ENCODE measurements at regions not wholly inside any gene's neighbourhood (a gene's known extent, or its start where the extent isn't known, plus 50 kb on each side); places are given as distances from the start of the nearest gene placed in this dataset.

DNA sequence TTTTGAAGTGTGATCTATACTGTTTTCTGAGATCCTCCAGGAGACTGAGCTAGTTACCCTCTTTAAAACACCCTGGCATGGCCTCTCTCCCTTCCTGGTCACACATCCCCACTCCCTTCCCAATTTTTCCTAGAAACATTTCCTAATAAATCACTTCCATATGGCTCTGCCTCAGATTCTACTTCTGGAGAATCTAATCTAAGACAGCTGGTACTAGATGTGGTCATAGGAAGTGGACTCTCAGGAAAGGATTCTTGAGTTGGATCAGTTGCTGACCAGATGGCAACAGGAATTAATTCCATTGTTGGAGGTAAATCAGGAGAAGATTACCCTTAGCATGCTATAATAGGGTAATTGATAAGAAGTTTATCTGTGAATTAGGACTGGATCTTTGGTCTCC is 310.5 kb downstream of the SATB2 start:
- H3K9ac ChIP-seq (ENCODE audit: low read length) = no peak overlapping the region
- TF ChIP-seq, protein P1, sequence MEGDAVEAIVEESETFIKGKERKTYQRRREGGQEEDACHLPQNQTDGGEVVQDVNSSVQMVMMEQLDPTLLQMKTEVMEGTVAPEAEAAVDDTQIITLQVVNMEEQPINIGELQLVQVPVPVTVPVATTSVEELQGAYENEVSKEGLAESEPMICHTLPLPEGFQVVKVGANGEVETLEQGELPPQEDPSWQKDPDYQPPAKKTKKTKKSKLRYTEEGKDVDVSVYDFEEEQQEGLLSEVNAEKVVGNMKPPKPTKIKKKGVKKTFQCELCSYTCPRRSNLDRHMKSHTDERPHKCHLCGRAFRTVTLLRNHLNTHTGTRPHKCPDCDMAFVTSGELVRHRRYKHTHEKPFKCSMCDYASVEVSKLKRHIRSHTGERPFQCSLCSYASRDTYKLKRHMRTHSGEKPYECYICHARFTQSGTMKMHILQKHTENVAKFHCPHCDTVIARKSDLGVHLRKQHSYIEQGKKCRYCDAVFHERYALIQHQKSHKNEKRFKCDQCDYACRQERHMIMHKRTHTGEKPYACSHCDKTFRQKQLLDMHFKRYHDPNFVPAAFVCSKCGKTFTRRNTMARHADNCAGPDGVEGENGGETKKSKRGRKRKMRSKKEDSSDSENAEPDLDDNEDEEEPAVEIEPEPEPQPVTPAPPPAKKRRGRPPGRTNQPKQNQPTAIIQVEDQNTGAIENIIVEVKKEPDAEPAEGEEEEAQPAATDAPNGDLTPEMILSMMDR (IDR thresholded peaks at IDR 0.05; ENCODE audit: low read length) = no peak
- TF ChIP-seq EZH2phosphoT487 (IDR thresholded peaks at IDR 0.05; ENCODE audit: low read length) (no peak), EZH2 (optimal IDR thresholded peaks at IDR 0.05; ENCODE audit: low read depth, low read length) (no peak)
- no peaks in the 10 kb centered on the region for H3K9me3 ChIP-seq (replicated peaks; ENCODE audit: insufficient read depth, low read length)
- no peak overlapping the region for H2AFZ ChIP-seq (ENCODE audit: low read length)
- H4K20me1 ChIP-seq (ENCODE audit: insufficient read depth, low read length) = no peaks in the 10 kb centered on the region
- no peaks in the 10 kb centered on the region for H3K4me1 ChIP-seq (ENCODE audit: low read length)
- no peaks in the 10 kb centered on the region for H3F3A ChIP-seq (ENCODE audit: insufficient read depth, low read length)
- DNase-seq = no peak
- no peak overlapping the region for H3K4me3 ChIP-seq (ENCODE audit: low read length)
- H3K9me2 ChIP-seq (replicated peaks; ENCODE audit: insufficient read depth, low read length) = no peaks in the 10 kb centered on the region
- H3K27me3 ChIP-seq (replicated peaks; ENCODE audit: insufficient read depth, low read length) = no peaks in the 10 kb centered on the region
- no peaks in the 10 kb centered on the region for H3K79me2 ChIP-seq (ENCODE audit: low read length)
- H3K36me3 ChIP-seq (replicated peaks; ENCODE audit: insufficient read depth, low read length) = no peaks in the 10 kb centered on the region
- H3K27ac ChIP-seq (ENCODE audit: low read length) = no peak overlapping the region
- H3K4me2 ChIP-seq (ENCODE audit: low read depth, low read length) = no peak overlapping the region

DNA sequence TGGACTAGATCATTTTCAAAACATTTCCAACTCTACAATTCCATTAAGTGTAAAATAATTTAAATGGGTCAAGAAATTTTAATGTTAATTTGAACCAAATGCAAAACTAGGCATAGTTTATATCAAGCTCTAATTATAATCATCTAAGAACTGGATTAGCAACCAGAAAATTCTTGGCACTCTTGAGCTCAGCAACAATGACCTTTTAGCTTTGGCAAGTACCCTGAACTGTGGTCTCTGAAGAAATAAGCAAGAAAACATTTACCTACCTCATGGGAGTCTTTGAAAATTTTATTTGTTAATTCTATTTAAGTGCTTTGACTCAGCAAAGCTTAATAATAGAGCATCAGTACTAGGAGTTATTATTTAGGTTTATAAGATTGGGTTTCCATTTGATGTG is 313.2 kb downstream of the SATB2 start:
- no peaks in the 10 kb centered on the region for H4K20me1 ChIP-seq (ENCODE audit: insufficient read depth, low read length)
- no peak overlapping the region for H3K4me2 ChIP-seq (ENCODE audit: low read depth, low read length)
- H3K9me3 ChIP-seq (replicated peaks; ENCODE audit: insufficient read depth, low read length) = no peaks in the 10 kb centered on the region
- no peaks in the 10 kb centered on the region for H3K36me3 ChIP-seq (replicated peaks; ENCODE audit: insufficient read depth, low read length)
- H3K9me2 ChIP-seq (replicated peaks; ENCODE audit: insufficient read depth, low read length) = no peaks in the 10 kb centered on the region
- TF ChIP-seq, protein P1 (IDR thresholded peaks at IDR 0.05; ENCODE audit: low read length) = no peak
- no peak for TF ChIP-seq EZH2phosphoT487 (IDR thresholded peaks at IDR 0.05; ENCODE audit: low read length)
- no peak for TF ChIP-seq EZH2 (optimal IDR thresholded peaks at IDR 0.05; ENCODE audit: low read depth, low read length)
- no peak overlapping the region for H3K4me3 ChIP-seq (ENCODE audit: low read length)
- no peaks in the 10 kb centered on the region for H3K27me3 ChIP-seq (replicated peaks; ENCODE audit: insufficient read depth, low read length)
- no peak overlapping the region for H3K9ac ChIP-seq (ENCODE audit: low read length)
- no peaks in the 10 kb centered on the region for H3F3A ChIP-seq (ENCODE audit: insufficient read depth, low read length)
- no peaks in the 10 kb centered on the region for H3K79me2 ChIP-seq (ENCODE audit: low read length)
- no peaks in the 10 kb centered on the region for H3K4me1 ChIP-seq (ENCODE audit: low read length)
- no peak overlapping the region for H3K27ac ChIP-seq (ENCODE audit: low read length)
- no peak for DNase-seq
- no peak overlapping the region for H2AFZ ChIP-seq (ENCODE audit: low read length)

DNA sequence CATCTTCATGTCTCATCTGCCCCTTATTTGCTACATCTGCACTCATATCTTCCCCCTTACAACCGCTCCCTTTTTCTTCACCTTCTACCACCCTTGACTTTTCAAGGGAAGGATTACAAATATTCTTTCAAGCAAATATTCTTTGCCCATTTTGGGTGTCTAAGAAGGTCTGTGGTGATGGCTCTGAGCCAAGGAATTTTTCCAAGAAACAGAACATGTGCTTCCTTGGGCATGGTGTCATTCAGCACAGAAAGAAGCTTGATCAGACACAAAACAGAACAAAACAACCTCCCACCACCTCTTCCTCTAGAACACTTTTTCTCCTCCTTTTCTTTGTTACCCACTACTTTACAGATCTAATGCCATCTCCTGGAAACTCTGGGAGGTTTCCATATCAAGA is 313.7 kb downstream of the SATB2 start:
- H4K20me1 ChIP-seq (ENCODE audit: insufficient read depth, low read length) = no peaks in the 10 kb centered on the region
- TF ChIP-seq, protein P1 (IDR thresholded peaks at IDR 0.05; ENCODE audit: low read length) = no peak
- TF ChIP-seq EZH2phosphoT487 (IDR thresholded peaks at IDR 0.05; ENCODE audit: low read length) (no peak), EZH2 (optimal IDR thresholded peaks at IDR 0.05; ENCODE audit: low read depth, low read length) (no peak)
- DNase-seq = no peak

More for the DNA sequence above, 313.7 kb downstream of the SATB2 start:
- Histone ChIP-seq H3K4me3 (ENCODE audit: low read length) (no peak overlapping the region), H3K4me1 (ENCODE audit: low read length) (no peaks in the 10 kb centered on the region), H3K9me2 (replicated peaks; ENCODE audit: insufficient read depth, low read length) (no peaks in the 10 kb centered on the region), H3K79me2 (ENCODE audit: low read length) (no peaks in the 10 kb centered on the region), H3K36me3 (replicated peaks; ENCODE audit: insufficient read depth, low read length) (no peaks in the 10 kb centered on the region), H3K27ac (ENCODE audit: low read length) (no peak overlapping the region), H2AFZ (ENCODE audit: low read length) (no peak overlapping the region), H3K27me3 (replicated peaks; ENCODE audit: insufficient read depth, low read length) (no peaks in the 10 kb centered on the region), H3K4me2 (ENCODE audit: low read depth, low read length) (no peak overlapping the region), H3K9ac (ENCODE audit: low read length) (no peak overlapping the region), H3F3A (ENCODE audit: insufficient read depth, low read length) (no peaks in the 10 kb centered on the region), H3K9me3 (replicated peaks; ENCODE audit: insufficient read depth, low read length) (no peaks in the 10 kb centered on the region)
